GM23338 (cell line): ENCODE measurements at regions not wholly inside any gene's neighbourhood (a gene's known extent, or its start where the extent isn't known, plus 50 kb on each side); places are given as distances from the start of the nearest gene placed in this dataset.

Experiments used
- ATAC-seq: fragments of 200-7000 bp; cut with Tn5 transposase; 3 replicates; pipeline ENCODE4 v1.9.1; 2020
- DNase-seq: peaks from one replicate; pipeline ENCODE4 v3.0.0-alpha.2; 2015; ENCODE audit warnings: low spot score
- H2AFZ ChIP-seq: fragments of 200-600 bp; sonication (generic); 2 replicates; pipeline ENCODE4 v1.8.0; 2016; ENCODE audit warnings: antibody characterized with exemption, mild to moderate bottlenecking, moderate library complexity
- H3F3A ChIP-seq: fragments of 200-600 bp; sonication (generic); replicated peaks from 2 replicates; pipeline ENCODE4 v1.8.0; 2017; ENCODE audit warnings: antibody characterized with exemption, mixed run types, low read depth
- H3K27ac ChIP-seq: fragments of 200-600 bp; sonication (generic); 2 replicates; pipeline ENCODE4 v1.6.1; 2016; ENCODE audit warnings: low read depth
- H3K27me3 ChIP-seq: fragments of 200-600 bp; sonication (generic); 2 replicates; pipeline ENCODE4 v1.8.0; 2016; ENCODE audit warnings: mild to moderate bottlenecking, mixed run types, moderate library complexity; ENCODE audit not compliant: insufficient read depth
- H3K36me3 ChIP-seq: fragments of 200-600 bp; sonication (generic); 2 replicates; pipeline ENCODE4 v1.8.0; 2016; ENCODE audit warnings: mild to moderate bottlenecking; ENCODE audit not compliant: insufficient read depth
- H3K4me1 ChIP-seq: fragments of 200-600 bp; sonication (generic); 2 replicates; pipeline ENCODE4 v1.8.0; 2016; ENCODE audit warnings: mild to moderate bottlenecking, moderate library complexity; ENCODE audit not compliant: insufficient read depth
- H3K4me2 ChIP-seq: fragments of 200-600 bp; sonication (generic); 2 replicates; pipeline ENCODE4 v1.7.1; 2017; ENCODE audit warnings: mixed run types
- H3K4me3 ChIP-seq: fragments of 200-600 bp; sonication (generic); 2 replicates; pipeline ENCODE4 v1.6.1; 2016; ENCODE audit warnings: mixed run types
- H3K79me2 ChIP-seq: fragments of 200-600 bp; sonication (generic); replicated peaks from 2 replicates; pipeline ENCODE4 v1.8.0; 2017; ENCODE audit warnings: mild to moderate bottlenecking; ENCODE audit not compliant: insufficient read depth
- H3K9me2 ChIP-seq: fragments of 200-600 bp; sonication (generic); 2 replicates; pipeline ENCODE4 v1.8.0; 2017; ENCODE audit not compliant: insufficient read depth
- H4K20me1 ChIP-seq: fragments of 200-600 bp; sonication (generic); replicated peaks from 2 replicates; pipeline ENCODE4 v1.8.0; 2017; ENCODE audit warnings: mild to moderate bottlenecking; ENCODE audit not compliant: insufficient read depth
- H3K27ac Mint-ChIP-seq: 2 replicates; pipeline ENCODE4 v1.8.0; 2020; ENCODE audit warnings: inconsistent platforms, mild to moderate bottlenecking, moderate library complexity, mixed read lengths
- H3K27me3 Mint-ChIP-seq: 3 replicates; pipeline ENCODE4 v1.8.0; 2022; ENCODE audit warnings: low read depth, mild to moderate bottlenecking, moderate library complexity, mixed read lengths, inconsistent platforms; ENCODE audit not compliant: insufficient read depth, poor library complexity
- H3K36me3 Mint-ChIP-seq: 3 replicates; pipeline ENCODE4 v1.8.0; 2021; ENCODE audit warnings: low read depth, mild to moderate bottlenecking, inconsistent platforms, moderate library complexity, mixed read lengths
- H3K4me1 Mint-ChIP-seq: 3 replicates; pipeline ENCODE4 v1.8.0; 2020; ENCODE audit warnings: mild to moderate bottlenecking, inconsistent platforms, mixed read lengths
- H3K4me3 Mint-ChIP-seq: 3 replicates; pipeline ENCODE4 v1.8.0; 2021; ENCODE audit warnings: moderate library complexity, mild to moderate bottlenecking, inconsistent platforms, mixed read lengths
- H3K9me3 Mint-ChIP-seq: 3 replicates; pipeline ENCODE4 v1.8.0; 2020; ENCODE audit warnings: moderate library complexity, mild to moderate bottlenecking, inconsistent platforms, mixed read lengths
- CREB1 ChIP-seq: fragments of 250-450 bp; sonication (Bioruptor Pico); IDR thresholded peaks from 2 replicates; pipeline ENCODE4 v1.5.0; 2020; ENCODE audit warnings: low read depth, mild to moderate bottlenecking, moderate library complexity
- CTCF ChIP-seq, 2 experiments: fragments of 200-600 bp in 1 of 2; sonication (generic) in 1 of 2; conservative IDR thresholded peaks; 2 replicates each; pipeline versions ENCODE4 v1.5.1 to v1.6.1; 2016 to 2017; ENCODE audit warnings: antibody characterized with exemption in 2 of 2, low read depth in 2 of 2, mild to moderate bottlenecking in 2 of 2, moderate library complexity in 1 of 2
- ETS1 ChIP-seq: IDR thresholded peaks from 2 replicates; pipeline ENCODE4 v1.6.1; 2016; ENCODE audit warnings: antibody characterized with exemption
- EZH2 ChIP-seq: fragments of 200-600 bp; sonication (generic); IDR thresholded peaks from one replicate; pipeline ENCODE4 v1.8.0; 2017; ENCODE audit warnings: antibody characterized with exemption, mild to moderate bottlenecking, low read depth; ENCODE audit not compliant: unreplicated experiment
- EZH2phosphoT487 ChIP-seq: fragments of 200-600 bp; sonication (generic); IDR thresholded peaks from one replicate; pipeline ENCODE4 v1.8.1; 2018; ENCODE audit warnings: antibody characterized with exemption; ENCODE audit not compliant: unreplicated experiment
- NANOG ChIP-seq: IDR thresholded peaks from 2 replicates; pipeline ENCODE4 v1.6.1; 2016; ENCODE audit warnings: antibody characterized with exemption, borderline replicate concordance
- REST ChIP-seq: IDR thresholded peaks from one replicate; pipeline ENCODE4 v1.6.1; 2018; ENCODE audit warnings: antibody characterized with exemption; ENCODE audit not compliant: unreplicated experiment
- STAT1 ChIP-seq: IDR thresholded peaks from one replicate; pipeline ENCODE4 v1.6.1; 2016; ENCODE audit warnings: antibody characterized with exemption; ENCODE audit not compliant: unreplicated experiment
- ZNF331 ChIP-seq: fragments of 250-450 bp; sonication (Bioruptor Pico); IDR thresholded peaks from 2 replicates; pipeline ENCODE4 v1.5.0; 2020; ENCODE audit warnings: low read depth, mild to moderate bottlenecking, moderate library complexity
- ZNF462 ChIP-seq: fragments of 250-450 bp; sonication (Bioruptor Pico); IDR thresholded peaks from 2 replicates; pipeline ENCODE4 v1.5.0; 2020; ENCODE audit warnings: mild to moderate bottlenecking, moderate library complexity

GRCh38 chr10:83073472-83073871 is 1065.8 kb upstream of the GHITM start:
- Histone ChIP-seq H2AFZ (no peak overlapping the region), H3K4me3 (no peak overlapping the region), H3K9me2 (peaks cover 16% of the 10 kb centered on the region), H4K20me1 (no peaks in the 10 kb centered on the region), H3K27ac (no peak overlapping the region), H3K4me1 (peaks cover 7% of the 10 kb centered on the region; the same call in 1 of the 2 replicates), H3K36me3 (no peaks in the 10 kb centered on the region; the same call in 1 of the 2 replicates), H3F3A (no peaks in the 10 kb centered on the region), H3K27me3 (no peaks in the 10 kb centered on the region), H3K4me2 (no peak overlapping the region), H3K79me2 (no peaks in the 10 kb centered on the region)
- H3K4me1 Mint-ChIP-seq, result peaks cover 17% of the 10 kb centered on the region
- no peak for ATAC-seq
- H3K4me3 Mint-ChIP-seq, result no peak overlapping the region
- H3K36me3 Mint-ChIP-seq, result peaks cover 8% of the 10 kb centered on the region; the same call in 2 of the 3 replicates
- peaks cover 9% of the 10 kb centered on the region; the same call in 1 of the 3 replicates for H3K9me3 Mint-ChIP-seq
- no peak for DNase-seq
- H3K27me3 Mint-ChIP-seq, result peaks cover 5% of the 10 kb centered on the region
- H3K27ac Mint-ChIP-seq, result no peak overlapping the region
- TF ChIP-seq ZNF331 (CRISPR knock-in tag) (no peak), ZNF462 (CRISPR knock-in tag) (no peak), STAT1 (no peak), CTCF (conservative IDR thresholded peaks at IDR 0.05; ENCODE audit: low read depth in 2 of 2) (no peak), REST (no peak), CREB1 (no peak), EZH2phosphoT487 (no peak), ETS1 (no peak), EZH2 (no peak), NANOG (no peak)
